HTR-8/SVneo (cell line): ENCODE measurements at regions not wholly inside any gene's neighbourhood (a gene's known extent, or its start where the extent isn't known, plus 50 kb on each side); places are given as distances from the start of the nearest gene placed in this dataset.
"Not testable (repeated sequence)": the region's sequence is repeated elsewhere in the genome, so short reads cannot be mapped to it uniquely, and the experiment has no call there.

Experiments
- DNase-seq: peaks from one replicate; pipeline ENCODE4 v3.0.0; 2011; ENCODE audit warnings: low spot score, mixed read lengths; ENCODE audit not compliant: insufficient read length
- FAIRE-seq: peaks from 2 replicates; lab custom pipeline; 2011; peaks lifted over from hg19 to GRCh38; lab: Jason Lieb, UNC

DNA sequence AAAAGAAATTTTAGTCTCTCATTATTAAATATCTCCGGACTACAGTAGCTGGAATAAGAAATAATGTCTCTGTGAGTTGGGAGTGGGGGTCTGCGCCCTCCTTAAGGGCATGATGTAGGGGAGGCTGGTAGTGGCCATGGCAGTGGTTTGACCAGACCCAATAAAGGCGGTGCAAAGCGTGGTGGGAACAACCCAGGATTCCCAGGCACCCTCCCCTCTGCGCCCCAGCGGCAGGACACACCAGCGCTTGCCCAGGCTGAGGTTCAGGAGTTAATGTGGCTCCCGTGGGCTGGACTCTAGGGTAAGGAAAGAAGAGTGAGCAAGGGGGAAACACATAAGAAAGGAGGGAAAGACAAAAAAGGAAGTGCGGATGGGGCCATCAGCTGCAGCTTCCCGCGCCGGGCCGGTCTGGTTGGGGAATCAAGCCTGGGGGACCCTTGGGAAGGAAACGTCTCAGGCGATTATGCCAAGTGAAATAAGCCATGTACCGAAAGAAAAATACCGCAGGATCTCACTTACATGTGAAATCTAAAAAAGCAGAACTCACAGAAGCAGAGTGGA is 157.5 kb upstream of the SMIM31 start:
- FAIRE-seq, result no peak
- no peak for DNase-seq

DNA sequence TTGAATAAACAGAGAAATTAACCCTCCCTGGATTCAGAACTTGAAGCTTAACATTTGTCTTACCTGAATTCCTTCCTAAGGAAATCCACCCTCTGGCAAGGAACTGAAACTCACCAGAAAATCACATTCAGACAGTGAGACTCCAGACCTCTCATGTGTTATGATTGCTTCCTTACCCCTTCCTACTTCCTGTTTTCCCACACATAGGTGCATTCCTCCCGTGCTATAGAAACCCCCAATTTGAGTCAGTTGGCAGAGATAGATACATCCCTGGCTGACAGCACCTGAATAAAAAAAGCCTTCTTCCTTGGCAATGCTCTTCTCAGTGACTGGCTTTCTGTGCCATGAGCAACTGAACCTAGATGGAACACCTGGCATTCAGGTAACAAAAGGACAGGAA is 157.0 kb upstream of the SMIM31 start:
- DNase-seq, result no peak
- no peak for FAIRE-seq

DNA sequence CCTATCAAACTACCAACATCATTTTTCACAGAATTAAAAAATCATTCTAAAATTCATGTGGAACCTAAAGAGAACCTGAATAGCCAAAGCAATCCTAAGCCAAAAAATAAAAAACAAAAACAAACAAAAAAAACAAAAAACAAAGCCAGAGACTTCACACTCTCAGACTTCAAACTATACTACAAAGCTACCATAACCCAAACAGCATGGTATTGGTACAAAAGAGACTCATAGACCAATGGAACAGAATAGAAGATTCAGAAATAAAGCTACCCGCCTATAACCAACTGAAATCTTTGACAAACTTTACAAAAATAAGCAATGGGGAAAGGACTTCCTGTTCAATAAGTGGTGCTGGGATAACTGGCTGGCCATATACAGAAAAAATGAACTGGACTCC is 152.3 kb upstream of the SMIM31 start:
- DNase-seq (no peak), FAIRE-seq (no peak)

DNA sequence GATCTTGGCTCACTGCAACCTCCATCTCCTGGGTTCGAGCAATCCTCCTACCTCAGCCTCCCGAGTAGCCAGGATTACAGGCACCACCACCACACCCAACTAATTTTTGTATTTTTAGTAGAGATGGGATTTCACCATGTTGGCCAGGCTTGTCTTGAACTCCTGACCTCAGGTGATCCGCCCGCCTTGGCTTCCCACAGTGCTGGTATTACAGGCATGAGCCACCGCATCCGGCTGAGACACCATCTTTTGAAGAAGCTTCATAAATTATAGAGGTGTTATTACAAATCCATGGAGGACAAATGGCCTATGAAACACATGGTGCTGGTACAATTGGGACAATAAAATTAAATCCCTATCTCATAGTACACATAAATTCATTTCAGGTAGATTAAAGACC is 148.1 kb upstream of the SMIM31 start:
- not testable (repeated sequence) for DNase-seq, FAIRE-seq

DNA sequence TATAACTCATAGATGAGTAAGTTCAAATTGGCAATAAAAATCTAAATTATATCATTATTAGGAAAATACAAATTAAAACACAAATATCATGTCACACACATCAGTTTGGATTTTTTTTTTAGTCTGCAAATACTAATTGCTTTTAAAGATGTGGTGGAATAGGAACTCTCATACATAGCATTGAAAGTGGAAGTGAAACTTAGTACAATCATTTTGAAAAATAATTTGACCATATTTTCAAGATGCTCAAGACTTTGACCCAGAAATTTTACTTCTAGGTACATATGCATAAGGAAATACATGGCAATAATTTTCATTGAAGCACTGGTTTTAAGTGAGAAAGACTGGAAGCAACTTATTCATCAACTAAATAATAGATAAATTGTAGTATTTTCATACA is 147.5 kb upstream of the SMIM31 start:
- no peak for FAIRE-seq
- DNase-seq, result no peak

DNA sequence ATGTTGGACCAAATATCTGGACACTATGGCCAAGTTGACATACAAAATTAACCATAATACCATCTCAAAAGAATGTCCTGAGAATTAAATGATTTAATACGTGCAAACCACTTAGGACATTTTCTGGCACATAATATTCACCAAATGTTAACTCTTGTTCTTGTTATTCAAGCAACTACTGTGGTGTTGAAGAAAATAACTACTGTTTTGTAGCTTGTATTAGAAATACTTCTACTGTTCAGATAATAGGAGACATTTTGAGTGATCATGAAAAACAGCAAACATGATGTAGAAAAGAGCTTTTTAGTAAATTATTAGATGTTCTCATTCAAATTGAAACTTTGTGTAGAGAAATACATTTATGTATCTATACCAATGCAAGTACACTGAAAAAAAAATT is 140.7 kb upstream of the SMIM31 start:
- no peak for DNase-seq
- FAIRE-seq, result no peak

DNA sequence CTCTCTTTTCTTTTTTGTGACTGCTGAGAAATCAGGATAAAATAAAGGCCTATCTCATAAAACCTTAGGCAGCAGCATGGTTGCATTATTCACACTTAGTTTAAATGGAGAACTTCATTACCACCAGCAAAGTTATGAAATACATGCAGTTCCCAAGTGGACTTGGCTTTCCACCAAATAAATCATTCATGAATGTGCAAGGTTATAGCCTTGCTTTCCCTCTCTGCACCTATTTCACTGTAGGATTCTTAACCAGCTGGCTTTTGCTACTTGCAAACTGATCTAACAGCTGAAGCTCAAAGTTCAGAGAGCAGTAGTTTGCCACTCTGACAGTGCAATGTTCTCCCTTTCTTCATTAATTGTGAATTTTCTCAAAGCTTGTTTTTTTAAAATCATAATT is 140.1 kb upstream of the SMIM31 start:
- DNase-seq, result no peak
- no peak for FAIRE-seq

DNA sequence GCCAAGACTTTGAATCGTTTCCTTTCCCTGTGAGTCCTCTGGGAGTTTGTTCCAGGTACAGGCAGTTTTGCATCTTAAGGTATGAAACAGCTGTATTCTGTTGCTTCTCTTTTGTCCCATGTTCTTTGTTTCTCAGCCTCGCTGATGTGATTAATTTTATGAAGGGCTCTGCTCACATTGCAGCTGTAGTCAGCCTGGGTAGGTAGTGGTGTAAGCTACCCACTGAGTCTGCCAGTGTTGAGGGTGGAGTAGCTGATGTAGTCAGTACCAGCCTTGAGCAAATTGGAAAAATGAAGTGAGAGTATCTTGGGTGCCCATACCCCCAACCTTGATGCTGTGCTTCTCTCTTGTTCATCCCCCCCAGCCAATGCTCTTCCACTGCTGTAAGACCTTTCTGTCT is 139.6 kb upstream of the SMIM31 start:
- FAIRE-seq (no peak), DNase-seq (no peak)

DNA sequence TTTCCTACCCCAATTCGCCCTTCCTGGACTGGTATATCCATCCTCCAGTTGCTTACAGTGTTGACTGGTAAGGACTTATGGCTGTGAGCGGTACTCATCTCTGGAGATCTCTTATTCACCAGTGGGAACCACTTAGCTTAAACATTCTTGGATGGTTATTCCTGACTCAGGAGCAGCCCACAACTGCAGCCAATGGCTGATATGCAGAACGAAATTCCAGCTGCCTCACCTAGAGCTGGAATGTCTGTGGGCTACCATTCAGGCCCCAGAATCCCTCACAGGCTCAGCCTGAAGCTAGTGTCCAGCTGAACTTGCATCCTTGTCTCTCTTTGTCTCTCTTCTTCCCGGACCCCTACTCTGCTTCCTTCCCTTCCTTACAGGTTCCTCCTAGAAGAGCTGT is 138.9 kb upstream of the SMIM31 start:
- DNase-seq (no peak), FAIRE-seq (no peak)

DNA sequence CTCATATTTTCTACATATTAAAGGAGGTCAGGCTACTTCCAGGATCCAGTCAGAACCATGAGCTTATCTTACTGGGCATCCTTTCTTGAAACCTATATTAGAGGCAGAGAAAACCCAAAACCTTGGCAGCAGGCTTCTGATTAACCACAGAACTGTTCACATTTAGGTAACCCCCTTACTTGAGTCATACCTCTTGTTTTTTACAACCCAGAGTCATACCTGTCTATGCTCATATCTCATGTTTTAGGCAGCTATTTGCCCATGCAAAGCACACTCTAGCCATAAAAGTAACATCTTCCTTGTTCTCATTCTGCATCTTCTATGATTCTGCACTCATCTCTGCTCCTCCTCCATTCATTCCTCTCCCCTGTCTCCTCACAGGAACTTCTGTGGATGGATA is 138.0 kb upstream of the SMIM31 start:
- no peak for FAIRE-seq
- DNase-seq, result no peak

DNA sequence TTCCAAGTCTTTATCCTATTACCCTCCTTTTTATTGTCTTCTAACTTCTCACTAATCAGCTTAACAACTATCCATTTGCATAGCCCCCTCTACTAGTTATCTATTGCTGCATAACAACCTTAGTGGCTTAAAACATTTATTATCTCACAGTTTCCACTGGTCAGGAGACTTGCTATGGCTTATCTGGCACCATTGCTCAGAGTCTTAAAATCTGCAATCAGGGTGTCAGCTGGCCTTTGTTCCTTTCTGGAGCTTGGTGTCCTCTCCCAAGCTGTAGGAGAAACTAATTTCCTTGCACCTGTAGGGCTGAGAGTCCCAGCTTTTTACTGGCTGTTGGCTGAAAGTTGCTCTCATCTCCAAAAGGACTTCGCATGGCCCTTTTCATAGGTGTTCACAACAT is 137.0 kb upstream of the SMIM31 start:
- FAIRE-seq, result no peak

DNA sequence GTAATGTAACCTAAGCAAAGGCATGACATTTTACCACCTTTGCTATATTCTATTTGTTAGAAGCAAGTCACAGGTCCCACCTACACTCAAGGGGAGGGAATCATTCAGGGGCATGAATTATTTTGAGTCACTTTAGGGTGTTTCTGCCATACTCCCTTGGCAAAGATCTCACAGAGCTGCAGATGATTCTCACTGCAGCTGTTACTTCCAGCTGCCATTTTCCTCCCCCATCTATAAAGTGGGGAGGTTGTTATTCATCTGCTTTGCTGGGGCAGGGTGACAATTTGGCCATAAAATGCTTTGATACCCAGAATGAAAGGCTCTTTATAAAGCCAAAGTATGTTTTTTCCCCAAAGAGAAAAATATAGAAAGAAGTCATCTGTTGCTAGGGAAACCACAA is 136.5 kb upstream of the SMIM31 start:
- no peak for DNase-seq
- FAIRE-seq, result no peak

More for the DNA sequence above, 137.0 kb upstream of the SMIM31 start:
- no peak for DNase-seq

DNA sequence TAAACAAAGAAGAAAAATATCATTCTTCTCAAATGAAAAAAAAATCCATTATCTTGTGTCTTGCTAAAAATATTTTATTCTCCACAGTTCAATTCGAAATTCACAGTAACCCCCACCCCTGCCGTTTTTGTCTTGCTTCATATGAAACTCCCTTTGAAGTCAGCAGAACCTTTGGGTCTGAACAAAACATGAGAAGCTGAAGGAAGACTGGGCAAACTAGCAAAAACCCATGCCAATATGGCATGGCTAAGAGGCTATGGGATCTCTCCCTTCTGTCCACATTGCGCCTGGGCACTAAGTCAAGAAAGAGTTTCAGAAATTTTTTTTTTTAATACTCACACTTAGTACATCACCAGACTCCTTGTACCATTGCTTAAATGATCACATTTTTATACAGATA is 136.0 kb upstream of the SMIM31 start:
- DNase-seq (no peak), FAIRE-seq (no peak)

DNA sequence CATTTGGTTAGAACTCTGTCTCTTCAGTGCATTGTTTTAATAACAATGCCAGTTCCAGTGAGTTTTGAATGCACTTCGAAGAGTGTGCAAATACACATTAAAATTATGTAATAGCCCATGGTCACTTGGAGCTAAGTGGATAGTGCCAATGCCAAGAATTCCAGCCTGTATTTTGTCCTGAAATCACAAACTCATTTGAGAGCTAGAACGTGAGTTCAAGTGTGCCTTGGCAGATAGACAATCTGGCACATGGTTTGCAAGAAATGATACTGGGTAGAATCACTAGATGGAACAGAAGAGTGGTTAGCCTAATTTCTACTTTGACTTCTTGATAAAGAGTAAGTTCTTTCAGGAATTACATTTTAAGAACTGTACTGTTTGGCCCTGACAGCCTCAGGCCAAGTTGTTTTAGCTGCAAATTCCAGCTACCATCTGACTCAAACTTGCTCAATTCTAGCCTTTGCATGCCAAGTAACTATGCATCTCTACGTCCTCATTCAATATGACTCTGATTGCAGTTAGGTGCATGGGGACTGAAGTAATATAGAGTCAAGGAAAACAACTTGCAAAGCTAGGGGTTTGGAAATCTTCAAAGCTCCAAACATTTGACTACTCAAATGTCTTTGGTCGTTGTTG is 131.9 kb upstream of the SMIM31 start:
- FAIRE-seq (no peak), DNase-seq (no peak)

DNA sequence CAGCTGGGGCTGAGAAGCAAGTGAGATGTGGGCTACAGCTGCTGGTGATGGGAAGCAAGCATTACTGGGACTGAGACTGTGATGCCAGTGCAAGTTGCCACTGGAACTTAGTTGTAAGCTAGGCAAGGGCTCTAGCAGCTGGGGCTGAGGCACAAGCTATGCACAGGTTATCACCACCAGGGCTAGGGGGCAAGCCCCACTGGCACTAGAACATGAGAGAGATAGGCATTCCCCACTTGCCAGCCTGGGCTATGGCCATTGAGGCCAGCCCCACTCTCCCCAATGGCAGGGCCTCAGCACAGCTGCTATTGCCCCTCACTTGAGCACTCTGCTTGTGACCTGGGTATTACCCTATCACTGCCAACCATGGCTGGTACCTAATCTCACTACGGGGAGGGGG is 130.8 kb upstream of the SMIM31 start:
- no peak for FAIRE-seq

DNA sequence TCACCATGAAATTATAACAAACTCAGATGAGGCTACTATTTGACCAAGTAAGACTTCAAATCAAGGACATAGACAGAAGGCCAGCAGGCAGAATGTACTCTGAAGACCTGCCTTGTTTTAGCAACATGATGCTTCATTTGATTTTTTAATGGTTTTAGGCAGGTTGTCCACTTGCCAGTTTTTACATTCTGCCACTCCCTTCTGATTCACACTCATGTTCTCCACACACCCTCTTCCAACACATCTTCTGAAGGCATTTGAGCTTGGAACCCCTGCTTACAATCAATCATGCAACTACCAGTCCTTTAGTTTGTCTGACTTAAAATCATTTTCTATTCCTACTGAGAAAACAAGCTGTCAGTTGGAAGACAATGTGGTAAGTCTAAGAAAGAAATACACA is 114.9 kb upstream of the SMIM31 start:
- DNase-seq (no peak), FAIRE-seq (no peak)

More for the DNA sequence above, 130.8 kb upstream of the SMIM31 start:
- no peak for DNase-seq

DNA sequence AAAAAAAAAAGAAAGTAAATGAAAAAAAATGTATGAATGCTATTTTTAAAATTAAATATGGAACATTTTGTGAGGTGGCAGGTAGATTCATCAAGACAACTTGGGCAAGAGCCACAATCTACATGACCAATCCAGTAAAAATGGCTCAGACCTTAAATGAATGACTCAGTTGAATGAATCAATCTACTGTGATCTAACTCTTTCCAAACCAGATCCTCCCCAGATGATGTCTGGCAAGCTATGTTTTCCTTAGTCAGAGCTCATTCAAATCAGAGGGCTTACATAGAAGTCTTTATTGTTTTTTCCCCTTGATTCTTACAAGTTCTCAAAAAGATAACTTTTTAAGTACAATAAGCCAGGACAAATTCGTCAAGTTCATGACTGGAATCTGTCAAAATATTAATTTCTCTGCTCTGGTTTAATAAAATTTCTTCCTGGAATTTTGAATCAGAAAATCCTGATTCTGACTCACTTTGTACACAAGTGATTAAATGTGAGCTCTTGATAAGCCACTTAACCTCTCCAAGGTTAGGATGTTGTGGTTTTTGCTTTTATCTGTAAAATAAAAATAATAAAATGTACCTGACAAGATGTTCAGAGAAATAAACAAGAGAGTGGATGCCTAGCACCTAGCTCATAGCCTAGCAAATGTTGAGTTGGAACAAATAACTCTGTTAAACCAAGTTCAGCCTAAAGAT is 105.6 kb upstream of the SMIM31 start:
- no peak for FAIRE-seq
- DNase-seq, result no peak

DNA sequence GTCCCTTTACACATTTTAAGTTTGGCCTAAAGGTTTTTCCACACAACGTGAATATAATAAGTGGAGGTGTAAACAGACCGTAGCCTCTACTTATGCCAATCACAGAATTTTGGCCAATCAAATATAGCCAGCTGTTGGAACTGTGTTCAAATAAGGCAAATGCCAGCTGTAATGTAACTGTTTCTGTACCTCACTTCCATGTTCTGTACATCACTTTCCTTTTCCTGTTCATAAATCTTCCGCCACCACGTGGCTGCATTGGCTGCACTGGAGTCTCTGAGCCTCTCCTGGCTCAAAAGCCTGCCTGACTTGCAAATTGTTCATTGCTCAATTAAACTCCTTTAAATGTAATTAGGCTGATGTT is 105.1 kb upstream of the SMIM31 start:
- FAIRE-seq (no peak), DNase-seq (no peak)

DNA sequence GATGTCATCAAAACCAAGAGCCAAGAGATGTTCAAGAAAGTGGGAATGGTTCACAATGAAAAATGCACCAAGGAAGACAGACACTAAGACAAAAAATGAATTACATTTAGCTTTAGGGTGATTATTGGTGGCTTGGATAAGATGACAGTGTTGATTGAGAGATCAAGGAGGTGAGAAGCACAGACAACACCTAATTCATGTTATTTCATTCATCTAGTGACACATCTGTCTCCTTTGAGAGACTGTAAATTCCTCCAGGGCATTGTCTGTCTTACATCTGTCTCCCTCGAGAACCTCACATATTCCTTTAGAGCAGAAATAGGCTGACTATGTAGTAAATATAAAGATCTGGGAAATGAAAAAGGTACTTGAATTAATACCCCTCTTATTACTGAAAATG is 94.2 kb upstream of the SMIM31 start:
- FAIRE-seq (no peak), DNase-seq (no peak)

DNA sequence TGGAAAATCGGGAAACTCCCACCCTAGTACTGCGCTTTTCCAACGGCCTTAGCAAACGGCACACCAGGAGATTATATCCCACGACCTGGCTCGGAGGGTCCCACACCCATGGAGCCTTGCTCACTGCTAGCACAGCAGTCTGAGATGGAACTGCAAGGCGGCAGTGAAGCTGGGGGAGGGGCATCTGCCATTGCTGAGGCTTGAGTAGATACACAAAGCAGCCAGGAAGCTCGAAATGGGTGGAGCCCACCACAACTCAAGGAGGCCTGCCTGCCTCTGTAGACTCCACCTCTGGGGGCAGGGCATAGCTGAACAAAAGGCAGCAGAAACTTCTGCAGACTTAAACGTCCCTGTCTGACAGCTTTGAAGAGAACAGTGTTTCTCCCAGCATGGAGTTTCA is 77.8 kb upstream of the SMIM31 start:
- not testable (repeated sequence) for DNase-seq, FAIRE-seq

DNA sequence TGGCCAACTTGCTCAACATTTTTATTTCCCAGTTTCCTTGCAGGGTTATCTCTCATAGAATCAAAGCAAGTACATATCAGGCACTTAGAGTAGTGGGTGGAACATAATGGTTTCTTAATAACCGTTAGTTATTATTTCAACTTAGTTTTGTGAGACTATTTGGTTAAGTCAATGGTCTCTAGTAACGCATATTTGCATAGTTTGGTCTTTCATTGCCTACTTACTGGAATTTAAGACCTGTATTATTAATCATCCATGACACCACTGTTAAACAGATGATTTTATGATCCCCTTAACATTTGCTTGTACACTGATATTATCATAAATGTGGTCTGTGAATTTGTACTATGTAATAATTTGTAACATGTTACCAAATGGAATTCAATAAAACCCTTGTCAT is 70.9 kb upstream of the SMIM31 start:
- DNase-seq, result no peak
- FAIRE-seq, result no peak

DNA sequence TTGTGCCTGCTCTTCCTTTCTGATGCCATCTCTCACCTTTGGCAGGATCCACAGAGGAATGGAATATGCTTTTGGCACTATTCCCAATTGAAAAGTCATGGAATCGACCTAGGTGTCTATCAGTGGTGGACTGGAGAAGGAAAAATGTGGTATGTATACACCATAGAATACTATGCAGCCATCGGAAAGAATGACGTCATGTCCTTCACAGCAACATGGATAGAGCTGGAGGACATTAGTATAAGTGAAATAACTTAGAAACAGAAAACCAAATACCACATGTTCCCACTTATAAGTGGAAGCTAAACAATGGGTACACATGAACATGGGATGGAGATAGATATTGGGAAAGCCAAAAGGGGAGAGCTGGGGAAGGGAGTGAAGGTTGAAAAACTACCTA is 58.3 kb upstream of the SMIM31 start:
- no peak for FAIRE-seq
- no peak for DNase-seq
